Mucosa of stomach (tissue), 1 donor: ENCODE measurements at regions not wholly inside any gene's neighbourhood (a gene's known extent, or its start where the extent isn't known, plus 50 kb on each side); places are given as distances from the start of the nearest gene placed in this dataset.

Source experiments
- H3K27me3 ChIP-seq: one replicate; pipeline ENCODE4 v1.7.0; 2013; ENCODE audit warnings: mild to moderate bottlenecking, low read length; ENCODE audit not compliant: control insufficient read depth, insufficient read depth
- H3K36me3 ChIP-seq: one replicate; pipeline ENCODE4 v1.7.0; 2013; ENCODE audit warnings: low read length; ENCODE audit not compliant: control insufficient read depth, insufficient read depth
- H3K4me1 ChIP-seq: one replicate; pipeline ENCODE4 v1.7.0; 2013; ENCODE audit warnings: mild to moderate bottlenecking, low read length; ENCODE audit not compliant: control insufficient read depth, insufficient read depth
- H3K4me3 ChIP-seq: one replicate; pipeline ENCODE4 v1.7.0; 2013; ENCODE audit warnings: low read length
- H3K9ac ChIP-seq: one replicate; pipeline ENCODE4 v1.7.0; 2013; ENCODE audit warnings: mild to moderate bottlenecking, low read length, moderate library complexity
- H3K9me3 ChIP-seq: one replicate; pipeline ENCODE4 v1.7.0; 2013; ENCODE audit warnings: mild to moderate bottlenecking, low read length, moderate library complexity; ENCODE audit not compliant: control insufficient read depth
- donor health status: Pancreatic carcinoma.

- H3K4me1 ChIP-seq: peaks cover 9% of the 10 kb centered on the region
- H3K4me3 ChIP-seq: no peak overlapping the region
- no peak overlapping the region for H3K9ac ChIP-seq
- H3K36me3 ChIP-seq: no peaks in the 10 kb centered on the region
- H3K27me3 ChIP-seq: peaks cover 7% of the 10 kb centered on the region
- H3K9me3 ChIP-seq: no peaks in the 10 kb centered on the region
Measured at GRCh38 chr22:27420195-27420816, 381.2 kb downstream of the MN1 start.

- Histone ChIP-seq H3K27me3 (peaks cover 7% of the 10 kb centered on the region), H3K9me3 (no peaks in the 10 kb centered on the region), H3K4me3 (no peak overlapping the region), H3K4me1 (peaks cover 9% of the 10 kb centered on the region), H3K36me3 (no peaks in the 10 kb centered on the region), H3K9ac (no peak overlapping the region)
Measured at GRCh38 chr22:27420817-27421361, 380.7 kb downstream of the MN1 start.

- no peaks in the 10 kb centered on the region for H3K36me3 ChIP-seq
- H3K27me3 ChIP-seq: peaks cover 2% of the 10 kb centered on the region
- H3K9me3 ChIP-seq: no peaks in the 10 kb centered on the region
- peaks cover 9% of the 10 kb centered on the region for H3K4me1 ChIP-seq
- H3K4me3 ChIP-seq: no peak overlapping the region
- H3K9ac ChIP-seq: no peak overlapping the region
Measured at GRCh38 chr22:27422442-27422841, 379.1 kb downstream of the MN1 start.

GRCh38 chr22:27424319-27424718 lies 377.2 kb downstream of the MN1 start:
- Histone ChIP-seq H3K4me1 (peaks cover 9% of the 10 kb centered on the region), H3K36me3 (no peaks in the 10 kb centered on the region), H3K9me3 (no peaks in the 10 kb centered on the region), H3K9ac (no peak overlapping the region), H3K4me3 (no peak overlapping the region), H3K27me3 (peaks cover 2% of the 10 kb centered on the region)

- no peak overlapping the region for H3K9ac ChIP-seq
- no peak overlapping the region for H3K4me3 ChIP-seq
- no peaks in the 10 kb centered on the region for H3K9me3 ChIP-seq
- no peaks in the 10 kb centered on the region for H3K36me3 ChIP-seq
- H3K4me1 ChIP-seq: no peaks in the 10 kb centered on the region
- no peaks in the 10 kb centered on the region for H3K27me3 ChIP-seq
Measured at GRCh38 chr22:27429476-27429875, 372.1 kb downstream of the MN1 start.

GRCh38 chr22:27431081-27431480 lies 370.5 kb downstream of the MN1 start:
- Histone ChIP-seq H3K4me3 (no peak overlapping the region), H3K4me1 (no peaks in the 10 kb centered on the region), H3K36me3 (no peaks in the 10 kb centered on the region), H3K9ac (no peak overlapping the region), H3K9me3 (no peaks in the 10 kb centered on the region), H3K27me3 (no peaks in the 10 kb centered on the region)

- Histone ChIP-seq H3K36me3 (no peaks in the 10 kb centered on the region), H3K4me3 (no peak overlapping the region), H3K27me3 (no peaks in the 10 kb centered on the region), H3K9ac (no peak overlapping the region), H3K4me1 (no peaks in the 10 kb centered on the region), H3K9me3 (no peaks in the 10 kb centered on the region)
Measured at GRCh38 chr22:27431896-27432295, 369.7 kb downstream of the MN1 start.

GRCh38 chr22:27433099-27433498 lies 368.5 kb downstream of the MN1 start:
- no peaks in the 10 kb centered on the region for H3K27me3 ChIP-seq
- no peaks in the 10 kb centered on the region for H3K36me3 ChIP-seq
- H3K4me1 ChIP-seq: no peaks in the 10 kb centered on the region
- no peak overlapping the region for H3K9ac ChIP-seq
- no peak overlapping the region for H3K4me3 ChIP-seq
- no peaks in the 10 kb centered on the region for H3K9me3 ChIP-seq

GRCh38 chr22:27433585-27434190 lies 367.9 kb downstream of the MN1 start:
- H3K9me3 ChIP-seq: no peaks in the 10 kb centered on the region
- no peaks in the 10 kb centered on the region for H3K4me1 ChIP-seq
- no peaks in the 10 kb centered on the region for H3K36me3 ChIP-seq
- H3K9ac ChIP-seq: no peak overlapping the region
- no peak overlapping the region for H3K4me3 ChIP-seq
- H3K27me3 ChIP-seq: no peaks in the 10 kb centered on the region

- no peaks in the 10 kb centered on the region for H3K27me3 ChIP-seq
- no peaks in the 10 kb centered on the region for H3K4me1 ChIP-seq
Measured at GRCh38 chr22:27434898-27435297, 366.7 kb downstream of the MN1 start.

GRCh38 chr22:27435844-27436576 lies 365.5 kb downstream of the MN1 start:
- Histone ChIP-seq H3K4me3 (no peak overlapping the region), H3K9ac (no peak overlapping the region), H3K9me3 (no peaks in the 10 kb centered on the region), H3K36me3 (no peaks in the 10 kb centered on the region), H3K4me1 (no peaks in the 10 kb centered on the region), H3K27me3 (no peaks in the 10 kb centered on the region)

More at GRCh38 chr22:27434898-27435297, 366.7 kb downstream of the MN1 start:
- Histone ChIP-seq H3K36me3 (no peaks in the 10 kb centered on the region), H3K9me3 (no peaks in the 10 kb centered on the region), H3K4me3 (no peak overlapping the region), H3K9ac (no peak overlapping the region)

GRCh38 chr22:27436591-27436990 lies 365.0 kb downstream of the MN1 start:
- Histone ChIP-seq H3K9me3 (no peaks in the 10 kb centered on the region), H3K36me3 (no peaks in the 10 kb centered on the region), H3K4me1 (no peaks in the 10 kb centered on the region), H3K27me3 (no peaks in the 10 kb centered on the region), H3K4me3 (no peak overlapping the region), H3K9ac (no peak overlapping the region)
